ENCODE measurements at regions not wholly inside any gene's neighbourhood (a gene's known extent, or its start where the extent isn't known, plus 50 kb on each side); places are given as distances from the start of the nearest gene placed in this dataset.

- DNase-seq (ENCODE audit: low spot score): no peak
- H3K4me3 ChIP-seq (ENCODE audit: low read length in 2 of 2): no peak overlapping the region
- no peak overlapping the region for H3K14ac ChIP-seq (ENCODE audit: low read length)
- H2AK5ac ChIP-seq (ENCODE audit: low read depth, low read length): no peak overlapping the region
- no peaks in the 10 kb centered on the region for H3K36me3 ChIP-seq (replicated peaks in 1 of 2; ENCODE audit: control insufficient read depth in 2 of 2, insufficient read depth in 2 of 2, low read length in 2 of 2)
- H3K27ac ChIP-seq (replicated peaks; ENCODE audit: low read length): no peak overlapping the region
- no peak overlapping the region for H2BK15ac ChIP-seq (ENCODE audit: low read length)
- H2AFZ ChIP-seq (ENCODE audit: low read length): no peak overlapping the region
- no peak overlapping the region for H3K18ac ChIP-seq (ENCODE audit: low read length)
- no peaks in the 10 kb centered on the region for H3K4me1 ChIP-seq (ENCODE audit: control insufficient read depth in 2 of 2, insufficient read depth in 1 of 2, low read depth in 1 of 2, low read length in 2 of 2)
- no CpG with 5 or more reads among the region's 1 CpG for WGBS, 2 donors (ENCODE audit: extremely low coverage in 2 of 2, insufficient read length in 2 of 2, insufficient replicate concordance in 1 of 2)
- H3K9me3 ChIP-seq (replicated peaks in 1 of 2; ENCODE audit: control insufficient read depth in 2 of 2, insufficient read depth in 1 of 2, low read depth in 1 of 2, low read length in 2 of 2): no peaks in the 10 kb centered on the region
- H3K23ac ChIP-seq (ENCODE audit: low read depth, low read length, poor library complexity): no peak overlapping the region
- no peak overlapping the region for H4K91ac ChIP-seq (ENCODE audit: low read depth, low read length, poor library complexity)
- H2BK120ac ChIP-seq (ENCODE audit: low read depth, low read length): no peak overlapping the region
- H3K4me2 ChIP-seq (ENCODE audit: insufficient read depth, low read length, poor library complexity, severe bottlenecking): no peak overlapping the region
- H3K4ac ChIP-seq (ENCODE audit: low read length): no peak overlapping the region
- no peaks in the 10 kb centered on the region for H3K79me1 ChIP-seq (ENCODE audit: low read depth, low read length)
- H4K8ac ChIP-seq (ENCODE audit: low read depth, low read length): no peak overlapping the region
- H3K27me3 ChIP-seq (ENCODE audit: control insufficient read depth in 3 of 3, insufficient read depth in 3 of 3, low read depth in 1 of 3, low read length in 3 of 3): peaks cover 0 to 1% (median 0%) of the 10 kb centered on the region in 3 experiments
- H2BK12ac ChIP-seq (ENCODE audit: low read length): no peak overlapping the region
- no peak overlapping the region for H3K9ac ChIP-seq (ENCODE audit: low read depth, low read length, poor library complexity)
- no peak overlapping the region for H2BK5ac ChIP-seq (ENCODE audit: low read length)
These were observed 133.8 kb upstream of the TRPC6 start for GRCh38 chr11:101717619-101718018.

GRCh38 chr11:101715281-101715680, 131.5 kb upstream of the TRPC6 start:
- H3K27ac ChIP-seq (replicated peaks; ENCODE audit: low read length): no peak overlapping the region

GRCh38 chr11:101707477-101707876, 123.7 kb upstream of the TRPC6 start:
- no peak overlapping the region for H4K91ac ChIP-seq (ENCODE audit: low read depth, low read length, poor library complexity)
- no peak overlapping the region for H2BK120ac ChIP-seq (ENCODE audit: low read depth, low read length)
- no peak overlapping the region for H4K8ac ChIP-seq (ENCODE audit: low read depth, low read length)
- no peak overlapping the region for H2BK12ac ChIP-seq (ENCODE audit: low read length)
- no peak overlapping the region for H3K9ac ChIP-seq (ENCODE audit: low read depth, low read length, poor library complexity)
- H3K4me3 ChIP-seq (ENCODE audit: low read length in 2 of 2): no peak overlapping the region
- H3K27me3 ChIP-seq (ENCODE audit: control insufficient read depth in 3 of 3, insufficient read depth in 3 of 3, low read depth in 1 of 3, low read length in 3 of 3): no peaks in the 10 kb centered on the region
- peaks cover 0 to 5% of the 10 kb centered on the region in 2 donors for H3K4me1 ChIP-seq (ENCODE audit: control insufficient read depth in 2 of 2, insufficient read depth in 1 of 2, low read depth in 1 of 2, low read length in 2 of 2)
- H2BK15ac ChIP-seq (ENCODE audit: low read length): no peak overlapping the region
- H3K4ac ChIP-seq (ENCODE audit: low read length): no peak overlapping the region
- H2BK5ac ChIP-seq (ENCODE audit: low read length): no peak overlapping the region
- no peak overlapping the region for H2AK5ac ChIP-seq (ENCODE audit: low read depth, low read length)
- no peaks in the 10 kb centered on the region for H3K79me1 ChIP-seq (ENCODE audit: low read depth, low read length)
- H2AFZ ChIP-seq (ENCODE audit: low read length): no peak overlapping the region
- no peak overlapping the region for H3K4me2 ChIP-seq (ENCODE audit: insufficient read depth, low read length, poor library complexity, severe bottlenecking)
- no peaks in the 10 kb centered on the region for H3K9me3 ChIP-seq (replicated peaks in 1 of 2; ENCODE audit: control insufficient read depth in 2 of 2, insufficient read depth in 1 of 2, low read depth in 1 of 2, low read length in 2 of 2)
- DNase-seq (ENCODE audit: low spot score): no peak
- no CpG with 5 or more reads among the region's 2 CpGs for WGBS, 2 donors (ENCODE audit: extremely low coverage in 2 of 2, insufficient read length in 2 of 2, insufficient replicate concordance in 1 of 2)
- H3K23ac ChIP-seq (ENCODE audit: low read depth, low read length, poor library complexity): no peak overlapping the region
- H3K14ac ChIP-seq (ENCODE audit: low read length): no peak overlapping the region
- no peak overlapping the region for H3K27ac ChIP-seq (replicated peaks; ENCODE audit: low read length)
- no peak overlapping the region for H3K18ac ChIP-seq (ENCODE audit: low read length)
- no peaks in the 10 kb centered on the region for H3K36me3 ChIP-seq (replicated peaks in 1 of 2; ENCODE audit: control insufficient read depth in 2 of 2, insufficient read depth in 2 of 2, low read length in 2 of 2)

More at GRCh38 chr11:101715281-101715680, 131.5 kb upstream of the TRPC6 start:
- Histone ChIP-seq H3K18ac (ENCODE audit: low read length) (no peak overlapping the region), H4K91ac (ENCODE audit: low read depth, low read length, poor library complexity) (no peak overlapping the region), H3K4ac (ENCODE audit: low read length) (no peak overlapping the region), H3K9ac (ENCODE audit: low read depth, low read length, poor library complexity) (no peak overlapping the region), H4K8ac (ENCODE audit: low read depth, low read length) (no peak overlapping the region), H3K23ac (ENCODE audit: low read depth, low read length, poor library complexity) (no peak overlapping the region), H2AFZ (ENCODE audit: low read length) (no peak overlapping the region), H2BK5ac (ENCODE audit: low read length) (no peak overlapping the region), H3K27me3 (ENCODE audit: control insufficient read depth in 3 of 3, insufficient read depth in 3 of 3, low read depth in 1 of 3, low read length in 3 of 3) (peaks cover 0 to 1% (median 0%) of the 10 kb centered on the region in 3 experiments), H3K4me3 (ENCODE audit: low read length in 2 of 2) (no peak overlapping the region), H3K4me1 (ENCODE audit: control insufficient read depth in 2 of 2, insufficient read depth in 1 of 2, low read depth in 1 of 2, low read length in 2 of 2) (no peaks in the 10 kb centered on the region), H2BK15ac (ENCODE audit: low read length) (no peak overlapping the region), H3K4me2 (ENCODE audit: insufficient read depth, low read length, poor library complexity, severe bottlenecking) (no peak overlapping the region), H3K9me3 (replicated peaks in 1 of 2; ENCODE audit: control insufficient read depth in 2 of 2, insufficient read depth in 1 of 2, low read depth in 1 of 2, low read length in 2 of 2) (no peaks in the 10 kb centered on the region), H2BK120ac (ENCODE audit: low read depth, low read length) (no peak overlapping the region), H3K79me1 (ENCODE audit: low read depth, low read length) (no peaks in the 10 kb centered on the region), H3K14ac (ENCODE audit: low read length) (no peak overlapping the region), H3K36me3 (replicated peaks in 1 of 2; ENCODE audit: control insufficient read depth in 2 of 2, insufficient read depth in 2 of 2, low read length in 2 of 2) (no peaks in the 10 kb centered on the region), H2BK12ac (ENCODE audit: low read length) (no peak overlapping the region), H2AK5ac (ENCODE audit: low read depth, low read length) (no peak overlapping the region)
- no peak for DNase-seq (ENCODE audit: low spot score)
- no CpG with 5 or more reads among the region's 1 CpG for WGBS, 2 donors (ENCODE audit: extremely low coverage in 2 of 2, insufficient read length in 2 of 2, insufficient replicate concordance in 1 of 2)

GRCh38 chr11:101706541-101706940, 122.7 kb upstream of the TRPC6 start:
- H3K79me1 ChIP-seq (ENCODE audit: low read depth, low read length): no peaks in the 10 kb centered on the region
- no peak overlapping the region for H3K9ac ChIP-seq (ENCODE audit: low read depth, low read length, poor library complexity)
- H3K27ac ChIP-seq (replicated peaks; ENCODE audit: low read length): no peak overlapping the region
- H3K4me1 ChIP-seq (ENCODE audit: control insufficient read depth in 2 of 2, insufficient read depth in 1 of 2, low read depth in 1 of 2, low read length in 2 of 2): peaks cover 0 to 5% of the 10 kb centered on the region in 2 donors
- no peak overlapping the region for H4K8ac ChIP-seq (ENCODE audit: low read depth, low read length)
- no CpG with 5 or more reads among the region's 2 CpGs for WGBS, 2 donors (ENCODE audit: extremely low coverage in 2 of 2, insufficient read length in 2 of 2, insufficient replicate concordance in 1 of 2)
- H2AFZ ChIP-seq (ENCODE audit: low read length): no peak overlapping the region
- H2BK12ac ChIP-seq (ENCODE audit: low read length): no peak overlapping the region
- no peaks in the 10 kb centered on the region for H3K36me3 ChIP-seq (replicated peaks in 1 of 2; ENCODE audit: control insufficient read depth in 2 of 2, insufficient read depth in 2 of 2, low read length in 2 of 2)
- H3K9me3 ChIP-seq (replicated peaks in 1 of 2; ENCODE audit: control insufficient read depth in 2 of 2, insufficient read depth in 1 of 2, low read depth in 1 of 2, low read length in 2 of 2): no peaks in the 10 kb centered on the region
- H3K27me3 ChIP-seq (ENCODE audit: control insufficient read depth in 3 of 3, insufficient read depth in 3 of 3, low read depth in 1 of 3, low read length in 3 of 3): no peaks in the 10 kb centered on the region
- H2BK5ac ChIP-seq (ENCODE audit: low read length): no peak overlapping the region
- no peak overlapping the region for H2BK15ac ChIP-seq (ENCODE audit: low read length)
- no peak overlapping the region for H4K91ac ChIP-seq (ENCODE audit: low read depth, low read length, poor library complexity)
- no peak overlapping the region for H3K23ac ChIP-seq (ENCODE audit: low read depth, low read length, poor library complexity)
- H2AK5ac ChIP-seq (ENCODE audit: low read depth, low read length): no peak overlapping the region
- no peak overlapping the region for H2BK120ac ChIP-seq (ENCODE audit: low read depth, low read length)
- H3K4ac ChIP-seq (ENCODE audit: low read length): no peak overlapping the region
- H3K18ac ChIP-seq (ENCODE audit: low read length): no peak overlapping the region
- H3K4me3 ChIP-seq (ENCODE audit: low read length in 2 of 2): no peak overlapping the region
- no peak for DNase-seq (ENCODE audit: low spot score)
- H3K4me2 ChIP-seq (ENCODE audit: insufficient read depth, low read length, poor library complexity, severe bottlenecking): no peak overlapping the region
- H3K14ac ChIP-seq (ENCODE audit: low read length): no peak overlapping the region
